A549 (cell line): ENCODE measurements at regions not wholly inside any gene's neighbourhood (a gene's known extent, or its start where the extent isn't known, plus 50 kb on each side); places are given as distances from the start of the nearest gene placed in this dataset.

Experiments
- ATAC-seq, 2 experiments: fragments of 200-7000 bp in 1 of 2; fragments of >200 bp in 1 of 2; cut with Nextera tagmentation in 1 of 2; cut with Tn5 transposase in 1 of 2; 3 replicates each; pipeline versions ENCODE4 v1.8.0 to v1.9.1; 2018 to 2020; ENCODE audit warnings: mild to moderate bottlenecking in 1 of 2, moderate library complexity in 1 of 2
- CTCF ChIA-PET: fragments of 300-600 bp; sonication (Branson Sonifier 250); formaldehyde crosslinking; extraction: SDS; loops from one replicate; lab custom pipeline; 2021; ENCODE audit warnings: antibody characterized with exemption, inconsistent platforms; lab: Yijun Ruan, JAX
- POLR2A ChIA-PET: fragments of 350-600 bp; formaldehyde crosslinking; extraction: SDS; loops from one replicate; lab custom pipeline; 2021; ENCODE audit warnings: antibody characterized with exemption, inconsistent platforms; lab: Yijun Ruan, JAX
- DNase-seq, 2 experiments: peaks; one replicate each; pipeline versions ENCODE4 v3.0.0 to v3.0.0-alpha.2; 2011 to 2016; ENCODE audit warnings: low read depth in 1 of 2, low spot score in 1 of 2
- FAIRE-seq: peaks from 2 replicates; lab custom pipeline; 2011; peaks lifted over from hg19 to GRCh38; lab: Jason Lieb, UNC
- H3K27ac ChIP-seq, 2 experiments: fragments of >200 bp; sonication (Bioruptor Twin); formaldehyde crosslinking; 3 replicates each; pipeline ENCODE4 v1.5.1; 2016 to 2017
- H3K4me1 ChIP-seq: fragments of >200 bp; sonication (Bioruptor Twin); formaldehyde crosslinking; 3 replicates; pipeline ENCODE4 v1.6.1; 2016
- H3K4me2 ChIP-seq: fragments of >200 bp; sonication (Bioruptor Twin); formaldehyde crosslinking; 3 replicates; pipeline ENCODE4 v1.6.1; 2016
- H3K4me3 ChIP-seq: fragments of >200 bp; sonication (Bioruptor Twin); formaldehyde crosslinking; 3 replicates; pipeline ENCODE4 v1.5.1; 2016
- H3K9me3 ChIP-seq: fragments of >200 bp; sonication (Bioruptor Twin); formaldehyde crosslinking; 3 replicates; pipeline ENCODE4 v1.6.1; 2016
- BCL3 ChIP-seq: fragments of >200 bp; sonication (Bioruptor Twin); formaldehyde crosslinking; IDR thresholded peaks from 3 replicates; pipeline ENCODE4 v1.6.1; 2016
- CBX2 ChIP-seq: fragments of 200-600 bp; sonication (generic); IDR thresholded peaks from 2 replicates; pipeline ENCODE4 v1.6.1; 2016; ENCODE audit warnings: low read depth, mild to moderate bottlenecking, borderline replicate concordance
- CEBPB ChIP-seq, 2 experiments: fragments of >200 bp in 1 of 2; sonication (Bioruptor Twin) in 1 of 2; formaldehyde crosslinking in 1 of 2; IDR thresholded peaks; 2 replicates each; pipeline ENCODE4 v1.6.1; 2012 to 2016
- CHD2 ChIP-seq: fragments of 150-350 bp; IDR thresholded peaks from 2 replicates; pipeline ENCODE4 v1.6.1; 2014; ENCODE audit warnings: low read length; ENCODE audit not compliant: partially characterized antibody
- EHF ChIP-seq: fragments of 250-450 bp; sonication (Bioruptor Pico); IDR thresholded peaks from 2 replicates; pipeline ENCODE4 v1.5.0; 2020; ENCODE audit warnings: mild to moderate bottlenecking
- ELK1 ChIP-seq: fragments of 150-350 bp; IDR thresholded peaks from 2 replicates; pipeline ENCODE4 v1.6.1; 2014; ENCODE audit warnings: low read depth, mild to moderate bottlenecking, low read length
- ESRRA ChIP-seq: fragments of 150-350 bp; IDR thresholded peaks from 2 replicates; pipeline ENCODE4 v1.6.1; 2014; ENCODE audit warnings: mild to moderate bottlenecking, low read length, borderline replicate concordance
- HDAC2 ChIP-seq: fragments of 200-600 bp; sonication (generic); IDR thresholded peaks from 2 replicates; pipeline ENCODE4 v1.6.1; 2016
- HES2 ChIP-seq: fragments of >200 bp; sonication (Bioruptor Twin); formaldehyde crosslinking; IDR thresholded peaks from 2 replicates; pipeline ENCODE4 v1.6.1; 2016
- HEYL ChIP-seq: fragments of 250-450 bp; sonication (Bioruptor Pico); IDR thresholded peaks from 2 replicates; pipeline ENCODE4 v1.8.0; 2021; ENCODE audit warnings: mild to moderate bottlenecking, moderate library complexity
- HMGXB4 ChIP-seq: fragments of 250-450 bp; sonication (Bioruptor Pico); IDR thresholded peaks from 2 replicates; pipeline ENCODE4 v1.5.0; 2021; ENCODE audit warnings: mild to moderate bottlenecking, moderate library complexity, borderline replicate concordance
- HOXA7 ChIP-seq: fragments of 250-450 bp; sonication (Bioruptor Pico); IDR thresholded peaks from 2 replicates; pipeline ENCODE4 v1.5.0; 2020; ENCODE audit warnings: mild to moderate bottlenecking, moderate library complexity
- KDM5A ChIP-seq: fragments of 200-600 bp; sonication (generic); IDR thresholded peaks from 2 replicates; pipeline ENCODE4 v1.6.1; 2016; ENCODE audit warnings: antibody characterized with exemption, mild to moderate bottlenecking
- MAFK ChIP-seq: fragments of 450-650 bp; IDR thresholded peaks from 2 replicates; pipeline ENCODE4 v1.6.1; 2014; ENCODE audit not compliant: partially characterized antibody
- MAZ ChIP-seq: fragments of 150-350 bp; IDR thresholded peaks from 2 replicates; pipeline ENCODE4 v1.6.1; 2014; ENCODE audit warnings: antibody characterized with exemption, low read depth, low read length, borderline replicate concordance
- MYC ChIP-seq: IDR thresholded peaks from 2 replicates; pipeline ENCODE4 v1.6.1; 2012; ENCODE audit warnings: mild to moderate bottlenecking, inconsistent platforms, low read length, improper control_type of control experiment, borderline replicate concordance
- NPAS2 ChIP-seq: fragments of 250-450 bp; sonication (Bioruptor Pico); IDR thresholded peaks from 2 replicates; pipeline ENCODE4 v1.8.0; 2022; ENCODE audit warnings: mild to moderate bottlenecking, moderate library complexity, borderline replicate concordance
- NR3C1 ChIP-seq: fragments of >200 bp; sonication (Bioruptor Twin); formaldehyde crosslinking; IDR thresholded peaks from 3 replicates; pipeline ENCODE4 v1.6.1; 2017
- POLR2A ChIP-seq: IDR thresholded peaks from 2 replicates; pipeline ENCODE4 v1.6.1; 2012; ENCODE audit warnings: mild to moderate bottlenecking, low read length
- RARB ChIP-seq: fragments of 250-450 bp; sonication (Bioruptor Pico); IDR thresholded peaks from 2 replicates; pipeline ENCODE4 v1.8.0; 2021; ENCODE audit warnings: mild to moderate bottlenecking, moderate library complexity
- RFX5 ChIP-seq: fragments of 450-650 bp; IDR thresholded peaks from 2 replicates; pipeline ENCODE4 v1.7.1; 2014; ENCODE audit warnings: antibody characterized with exemption, mild to moderate bottlenecking, moderate library complexity
- RNF2 ChIP-seq: fragments of 200-600 bp; sonication (generic); IDR thresholded peaks from 2 replicates; pipeline ENCODE4 v1.6.1; 2016; ENCODE audit warnings: low read depth, mild to moderate bottlenecking, antibody characterized with exemption, moderate library complexity, borderline replicate concordance
- USF2 ChIP-seq: fragments of 450-650 bp; IDR thresholded peaks from 2 replicates; pipeline ENCODE4 v1.6.1; 2014; ENCODE audit warnings: antibody characterized with exemption
- ZNF302 ChIP-seq: fragments of 250-450 bp; sonication (Bioruptor Pico); IDR thresholded peaks from 2 replicates; pipeline ENCODE4 v1.9.0; 2021; ENCODE audit warnings: inconsistent platforms, mild to moderate bottlenecking, moderate library complexity
- ZSCAN20 ChIP-seq: fragments of 250-450 bp; sonication (Bioruptor Pico); IDR thresholded peaks from 2 replicates; pipeline ENCODE4 v1.8.0; 2022; ENCODE audit warnings: mild to moderate bottlenecking, moderate library complexity
- WGBS: methylation state at CpG from one replicate; pipeline ENCODE4 v1.1.6; 2017; ENCODE audit errors: missing lambda C conversion rate; 5-methylcytosine and 5-hydroxymethylcytosine counted together

- no peak overlapping the region for H3K4me2 ChIP-seq
- ATAC-seq (no peak), FAIRE-seq (no peak), DNase-seq (peak in 1 of 2 experiments; percentile 21)
- WGBS, result 0% methylated on average over 2 of the region's 2 CpGs
- H3K4me1 ChIP-seq, result no peaks in the 10 kb centered on the region
- TF ChIP-seq USF2 (no peak), RARB (CRISPR knock-in tag) (no peak), CEBPB (IDR thresholded peaks at IDR 0.05) (no peak), CHD2 (no peak), ESRRA (no peak), CBX2 (no peak), NR3C1 (no peak), HEYL (CRISPR knock-in tag) (no peak), ZNF302 (CRISPR knock-in tag) (no peak), POLR2A (no peak), EHF (CRISPR knock-in tag) (no peak), NPAS2 (CRISPR knock-in tag) (no peak), MAFK (no peak), KDM5A (no peak), MYC (no peak), RNF2 (no peak), ZSCAN20 (CRISPR knock-in tag) (no peak), HOXA7 (CRISPR knock-in tag) (no peak), BCL3 (no peak)
- no peak overlapping the region for H3K4me3 ChIP-seq
- H3K27ac ChIP-seq, result no peak overlapping the region
- ChIA-PET POLR2A (no interaction called here), CTCF (no interaction called here)
- H3K9me3 ChIP-seq, result peaks cover 31% of the 10 kb centered on the region
Measured at GRCh38 chr20:48012401-48012974, 227.2 kb upstream of the SULF2 start.

GRCh38 chr20:48011025-48011424, 225.7 kb upstream of the SULF2 start:
- Histone ChIP-seq H3K4me1 (no peaks in the 10 kb centered on the region), H3K27ac (no peak overlapping the region), H3K9me3 (peaks cover 28% of the 10 kb centered on the region), H3K4me2 (no peak overlapping the region), H3K4me3 (no peak overlapping the region)
- DNase-seq, result no peak
- ChIA-PET POLR2A (no interaction called here), CTCF (interaction anchor here (0.6 kb wide), 1 partner anchor 1373 kb away, joined by 3 read pairs; no protein-coding TSS in a partner anchor)
- ATAC-seq, result no peak
- WGBS, result 68% methylated on average over 2 of the region's 2 CpGs
- no peak for FAIRE-seq
- TF ChIP-seq HMGXB4 (no peak), ELK1 (no peak), RFX5 (no peak), HDAC2 (no peak), HES2 (no peak), MAZ (no peak), ESRRA (no peak)
